Transverse colon (tissue), 4 donors: ENCODE measurements at regions not wholly inside any gene's neighbourhood (a gene's known extent, or its start where the extent isn't known, plus 50 kb on each side); places are given as distances from the start of the nearest gene placed in this dataset.

Source experiments
- CTCF ChIP-seq, 5 experiments: fragments of 200-600 bp in 3 of 5; fragments of 450-650 bp in 2 of 5; sonication (generic) in 3 of 5; IDR thresholded peaks; 1 replicate in 2 of 5; 2 replicates in 3 of 5; pipeline ENCODE4 v1.5.1; 2016 to 2017; ENCODE audit warnings: antibody characterized with exemption in 5 of 5, inconsistent platforms in 3 of 5, mild to moderate bottlenecking in 2 of 5, moderate library complexity in 1 of 5
- EP300 ChIP-seq: sonication (generic); formaldehyde crosslinking; IDR thresholded peaks from one replicate; pipeline ENCODE4 v1.6.1; 2017; ENCODE audit warnings: antibody characterized with exemption, low read depth
- POLR2A ChIP-seq: fragments of 450-650 bp; IDR thresholded peaks from one replicate; pipeline ENCODE4 v1.6.1; 2016; ENCODE audit warnings: antibody characterized with exemption, mild to moderate bottlenecking, moderate library complexity
- POLR2AphosphoS5 ChIP-seq, 3 donors: sonication (generic); formaldehyde crosslinking; IDR thresholded peaks; one replicate each; pipeline ENCODE4 v1.6.1; 2016; ENCODE audit warnings: antibody characterized with exemption in 3 of 3

- TF ChIP-seq CTCF (IDR thresholded peaks at IDR 0.05) = no peak
- no peak for TF ChIP-seq POLR2AphosphoS5 (IDR thresholded peaks at IDR 0.05)
- no peak for TF ChIP-seq EP300
- no peak for TF ChIP-seq POLR2A
Observed at GRCh38 chr20:4441191-4441590, 192.1 kb upstream of the ADRA1D start.
